ENCODE measurements at regions not wholly inside any gene's neighbourhood (a gene's known extent, or its start where the extent isn't known, plus 50 kb on each side); places are given as distances from the start of the nearest gene placed in this dataset.
"Not testable (repeated sequence)": the region's sequence is repeated elsewhere in the genome, so short reads cannot be mapped to it uniquely, and the experiment has no call there.

GRCh38 chr1:239979456-239979855 lies 112.2 kb upstream of the FMN2 start:
- DNase-seq (ENCODE audit: low read depth, low spot score), result no peak

GRCh38 chr1:239982762-239983161 lies 108.9 kb upstream of the FMN2 start:
- H3K4me3 ChIP-seq (ENCODE audit: low read length), result no peak overlapping the region
- no peak for DNase-seq (ENCODE audit: low read depth, low spot score)

More at GRCh38 chr1:239979456-239979855, 112.2 kb upstream of the FMN2 start:
- no peak overlapping the region for H3K4me3 ChIP-seq (ENCODE audit: low read length)

GRCh38 chr1:239985044-239985443 lies 106.6 kb upstream of the FMN2 start:
- no peak overlapping the region for H3K4me3 ChIP-seq (ENCODE audit: low read length)
- no peak for DNase-seq (ENCODE audit: low read depth, low spot score)

GRCh38 chr1:239987103-239987745 lies 104.5 kb upstream of the FMN2 start:
- H3K4me3 ChIP-seq (ENCODE audit: low read length), result no peak overlapping the region
- DNase-seq (ENCODE audit: low read depth, low spot score), result peak; percentile 25

GRCh38 chr1:239989990-239990389 lies 101.7 kb upstream of the FMN2 start:
- no peak for DNase-seq (ENCODE audit: low read depth, low spot score)
- H3K4me3 ChIP-seq (ENCODE audit: low read length), result no peak overlapping the region

GRCh38 chr1:239992566-239992965 lies 99.1 kb upstream of the FMN2 start:
- not testable (repeated sequence) for DNase-seq (ENCODE audit: low read depth, low spot score); H3K4me3 ChIP-seq (ENCODE audit: low read length)

- DNase-seq (ENCODE audit: low read depth, low spot score), result no peak
- H3K4me3 ChIP-seq (ENCODE audit: low read length), result no peak overlapping the region
These were observed 98.3 kb upstream of the FMN2 start for GRCh38 chr1:239993366-239993765.

- no peak for DNase-seq (ENCODE audit: low read depth, low spot score)
- no peak overlapping the region for H3K4me3 ChIP-seq (ENCODE audit: low read length)
These were observed 96.4 kb upstream of the FMN2 start for GRCh38 chr1:239995281-239995680.

- no peak overlapping the region for H3K4me3 ChIP-seq (ENCODE audit: low read length)
- no peak for DNase-seq (ENCODE audit: low read depth, low spot score)
These were observed 94.5 kb upstream of the FMN2 start for GRCh38 chr1:239997160-239997514.

GRCh38 chr1:239997515-239998311 lies 94.0 kb upstream of the FMN2 start:
- no peak for DNase-seq (ENCODE audit: low read depth, low spot score)

GRCh38 chr1:239998312-239998649 lies 93.4 kb upstream of the FMN2 start:
- no peak for DNase-seq (ENCODE audit: low read depth, low spot score)
- no peak overlapping the region for H3K4me3 ChIP-seq (ENCODE audit: low read length)

More at GRCh38 chr1:239997515-239998311, 94.0 kb upstream of the FMN2 start:
- no peak overlapping the region for H3K4me3 ChIP-seq (ENCODE audit: low read length)

- DNase-seq (ENCODE audit: low read depth, low spot score), result no peak
- H3K4me3 ChIP-seq (ENCODE audit: low read length), result no peak overlapping the region
These were observed 92.5 kb upstream of the FMN2 start for GRCh38 chr1:239999170-239999569.

- no peak overlapping the region for H3K4me3 ChIP-seq (ENCODE audit: low read length)
- DNase-seq (ENCODE audit: low read depth, low spot score), result no peak
These were observed 91.0 kb upstream of the FMN2 start for GRCh38 chr1:240000634-240001033.

GRCh38 chr1:240001177-240001740 lies 90.4 kb upstream of the FMN2 start:
- DNase-seq (ENCODE audit: low read depth, low spot score), result no peak
- H3K4me3 ChIP-seq (ENCODE audit: low read length), result no peak overlapping the region

- H3K4me3 ChIP-seq (ENCODE audit: low read length), result no peak overlapping the region
- no peak for DNase-seq (ENCODE audit: low read depth, low spot score)
These were observed 87.5 kb upstream of the FMN2 start for GRCh38 chr1:240004086-240004749.

- DNase-seq (ENCODE audit: low read depth, low spot score), result no peak
- H3K4me3 ChIP-seq (ENCODE audit: low read length), result no peak overlapping the region
These were observed 85.6 kb upstream of the FMN2 start for GRCh38 chr1:240005997-240006650.

- H3K4me3 ChIP-seq (ENCODE audit: low read length), result no peak overlapping the region
- no peak for DNase-seq (ENCODE audit: low read depth, low spot score)
These were observed 83.4 kb upstream of the FMN2 start for GRCh38 chr1:240008298-240008697.

GRCh38 chr1:240014051-240014450 lies 77.6 kb upstream of the FMN2 start:
- no peak overlapping the region for H3K4me3 ChIP-seq (ENCODE audit: low read length)
- DNase-seq (ENCODE audit: low read depth, low spot score), result no peak

- H3K4me3 ChIP-seq (ENCODE audit: low read length), result no peak overlapping the region
- no peak for DNase-seq (ENCODE audit: low read depth, low spot score)
These were observed 73.1 kb upstream of the FMN2 start for GRCh38 chr1:240018617-240019016.

GRCh38 chr1:240019524-240019923 lies 72.2 kb upstream of the FMN2 start:
- no peak for DNase-seq (ENCODE audit: low read depth, low spot score)
- no peak overlapping the region for H3K4me3 ChIP-seq (ENCODE audit: low read length)
